Stimulated activated CD8-positive, alpha-beta memory T cell treated with anti-CD3 and anti-CD28 coated beads, Interleukin-12 subunit alpha, Interleukin-12 subunit beta, amount 100 ng/mL, for 24 hours (primary cell): ENCODE measurements at regions not wholly inside any gene's neighbourhood (a gene's known extent, or its start where the extent isn't known, plus 50 kb on each side); places are given as distances from the start of the nearest gene placed in this dataset.
"Not testable (repeated sequence)": the region's sequence is repeated elsewhere in the genome, so short reads cannot be mapped to it uniquely, and the experiment has no call there.

ENCODE experiments used
- DNase-seq: peaks from one replicate; pipeline ENCODE4 v3.0.0-alpha.2; 2020; ENCODE audit errors: extremely low read depth

DNA sequence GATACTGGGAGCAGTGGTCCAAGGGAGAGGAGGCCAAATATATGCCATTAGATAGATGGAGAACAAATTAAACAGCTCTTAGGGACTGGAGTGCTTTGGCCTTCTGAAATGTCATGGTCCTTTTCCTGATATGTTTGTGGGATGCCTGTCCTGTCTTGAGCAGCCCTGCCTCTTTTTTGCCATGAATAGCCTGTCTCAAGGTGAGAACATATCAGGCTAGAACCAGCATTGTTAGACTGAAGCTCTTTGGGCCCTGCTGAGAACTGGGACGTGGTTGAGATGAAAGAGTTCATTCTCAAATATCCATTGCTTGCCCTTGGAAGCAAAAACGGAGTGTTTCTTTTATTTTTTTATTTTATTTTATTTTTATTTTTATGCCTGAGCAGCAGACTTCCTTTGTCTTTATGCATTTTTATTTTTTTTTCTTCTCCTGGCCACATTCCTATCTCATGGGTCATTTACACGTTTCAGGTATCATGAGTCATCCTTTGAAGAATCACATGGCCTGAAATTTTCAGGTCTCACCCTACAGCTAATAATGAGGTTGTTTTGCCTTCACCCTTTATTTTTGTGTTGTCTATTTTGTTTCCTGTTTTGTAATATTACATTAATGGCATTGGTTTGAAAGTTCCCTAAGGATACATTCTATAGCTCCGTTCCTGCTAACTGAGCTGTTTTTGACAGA, 371.4 kb downstream of the PSAT1 start:
- DNase-seq, result no peak

DNA sequence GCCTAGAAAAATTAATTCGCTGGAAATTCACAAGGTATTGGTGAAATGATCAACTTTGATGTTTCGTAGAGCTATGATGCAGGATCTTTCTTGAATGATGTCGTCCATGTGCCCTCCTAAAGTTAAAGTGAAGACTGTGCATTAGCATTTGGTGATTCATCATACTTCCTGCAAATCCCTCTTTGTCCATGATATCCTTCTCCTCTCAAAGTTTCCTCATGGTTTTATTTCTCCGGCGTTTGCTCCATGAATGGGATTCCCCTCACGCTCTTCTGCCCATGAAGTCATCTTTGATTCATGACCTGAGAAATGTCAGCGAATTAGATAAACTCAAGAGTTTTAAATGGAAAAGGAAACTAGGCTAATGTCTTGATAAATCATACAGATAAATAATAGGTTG, 372.7 kb downstream of the PSAT1 start:
- no peak for DNase-seq

DNA sequence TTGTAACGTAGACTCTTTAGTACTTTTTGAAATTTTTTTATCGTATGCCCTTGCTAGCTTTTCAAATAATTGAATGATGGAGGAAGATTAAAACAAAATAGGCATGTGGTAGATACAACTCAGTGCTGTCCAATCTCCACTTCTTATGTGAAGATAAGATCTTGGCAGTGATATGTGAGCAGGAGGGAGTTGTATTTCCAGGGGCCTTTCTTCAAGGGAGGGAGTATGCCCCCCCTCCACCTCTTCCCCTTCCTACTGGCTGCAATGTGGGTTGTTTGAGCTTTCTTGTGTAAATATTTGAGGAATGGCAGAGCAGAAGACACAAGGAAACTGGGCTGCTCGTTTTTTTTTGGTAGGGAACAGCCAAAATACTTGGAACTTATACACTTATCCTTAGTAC, 374.9 kb downstream of the PSAT1 start:
- DNase-seq, result no peak

DNA sequence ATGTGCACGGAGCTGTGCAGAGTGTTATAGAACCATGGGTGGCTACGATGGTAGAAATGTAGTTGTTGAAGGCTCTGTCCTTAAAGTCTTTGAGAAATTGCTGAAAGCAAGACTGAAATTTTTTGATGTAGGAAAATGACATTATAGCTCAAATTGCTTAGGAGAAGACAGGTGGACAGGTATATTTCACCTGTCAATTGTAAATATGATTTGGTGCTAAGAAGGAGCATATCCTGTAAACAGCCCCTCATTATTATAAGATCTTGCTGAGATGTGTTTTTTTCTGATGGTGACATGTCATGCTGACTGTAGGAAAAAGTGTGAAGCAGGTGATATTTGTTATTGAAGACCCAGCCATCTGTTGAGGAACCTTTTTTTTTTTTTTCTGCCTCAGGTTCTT, 377.9 kb downstream of the PSAT1 start:
- DNase-seq, result no peak

DNA sequence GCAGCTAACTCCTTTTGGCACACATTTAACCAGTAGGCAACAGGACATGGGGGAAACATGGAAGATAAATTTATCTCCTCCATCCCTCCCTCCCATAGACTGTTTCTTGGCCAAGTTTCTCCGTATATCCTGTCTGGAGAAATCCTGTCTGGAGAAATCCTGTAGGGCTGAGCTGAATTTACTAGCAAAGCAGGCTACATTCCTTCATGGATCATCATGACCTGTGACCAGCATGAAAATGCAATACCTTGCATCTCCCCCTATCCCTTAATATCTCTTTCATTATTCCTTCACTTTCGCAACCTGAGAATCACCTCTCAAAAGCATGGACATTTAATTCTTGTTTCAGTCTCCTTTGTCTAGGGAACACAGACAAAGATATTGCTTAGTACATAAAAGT, 379.1 kb downstream of the PSAT1 start:
- DNase-seq, result no peak

DNA sequence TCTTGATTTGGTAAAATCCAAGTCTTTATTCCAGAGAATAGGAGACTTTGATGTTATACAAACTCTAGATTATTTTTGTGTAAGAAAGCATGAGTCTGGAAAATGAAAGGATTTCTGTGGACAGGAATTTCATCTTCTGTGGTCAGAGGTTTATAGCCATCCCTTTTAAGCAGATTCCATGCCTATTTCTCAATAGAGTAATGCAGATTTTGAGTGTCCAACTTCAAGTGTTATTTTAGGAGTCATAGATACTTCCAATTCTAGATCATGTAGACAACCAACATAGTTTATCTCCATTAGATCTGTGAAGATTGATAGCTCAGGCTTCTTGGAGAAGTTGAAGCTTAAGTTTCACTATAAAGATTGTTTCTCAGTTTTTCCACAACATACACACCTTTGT, 379.7 kb downstream of the PSAT1 start:
- no peak for DNase-seq

DNA sequence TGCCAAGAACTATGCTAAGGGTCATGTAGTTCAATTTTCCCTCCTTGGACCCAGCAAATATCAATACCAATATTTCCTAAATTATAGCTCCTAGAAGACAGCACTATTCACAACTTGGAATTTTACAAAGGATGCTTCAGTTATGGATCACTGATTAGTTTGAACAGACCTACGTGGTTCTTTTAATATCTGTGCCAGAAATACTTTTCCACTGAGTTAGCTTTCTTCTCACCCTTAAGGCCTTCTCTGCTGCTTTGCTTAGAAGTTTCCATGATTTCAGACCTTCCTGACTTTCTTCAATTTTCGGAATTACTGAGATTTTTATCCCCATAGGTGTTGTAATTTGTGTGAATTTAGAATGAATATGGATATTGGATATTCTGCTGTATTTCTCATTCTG, 380.4 kb downstream of the PSAT1 start:
- DNase-seq, result no peak

DNA sequence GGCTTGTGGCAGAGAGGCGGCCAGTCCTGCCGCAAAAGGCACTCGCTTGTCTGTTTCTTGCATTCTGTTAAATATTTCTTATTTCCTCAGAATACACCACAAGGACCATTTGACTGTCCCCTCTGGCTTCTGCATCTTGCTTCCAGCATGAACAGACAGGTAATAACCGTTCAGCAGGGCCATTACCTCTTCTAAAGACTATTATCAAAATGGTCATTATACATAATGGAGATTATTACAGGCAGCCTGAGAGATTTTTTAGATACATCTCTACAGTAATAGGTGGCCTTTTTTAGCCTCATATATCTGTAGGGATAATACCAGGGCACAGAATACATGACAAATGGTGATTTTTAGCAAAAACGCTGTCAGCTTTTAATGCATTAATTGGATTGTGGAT, 382.0 kb downstream of the PSAT1 start:
- no peak for DNase-seq

DNA sequence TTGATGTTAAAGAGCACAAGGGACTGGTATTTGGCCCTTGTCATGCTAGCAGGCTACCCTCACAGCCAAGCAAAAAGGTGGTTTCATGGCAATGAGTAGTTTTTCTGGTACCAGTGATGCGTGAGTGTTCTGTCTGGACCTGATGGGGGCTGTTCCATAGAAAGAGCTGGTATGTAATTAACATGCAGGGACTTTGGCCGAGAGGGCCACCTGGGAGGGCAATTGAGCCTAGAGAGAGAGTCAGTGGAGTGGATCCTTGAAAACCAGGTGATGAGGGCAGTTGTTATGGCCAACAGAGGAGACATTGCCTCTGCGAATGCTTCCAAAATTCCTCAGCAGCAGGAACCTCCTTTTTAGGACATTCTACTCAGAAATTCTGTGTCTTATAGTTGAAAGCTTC, 383.3 kb downstream of the PSAT1 start:
- DNase-seq, result no peak

DNA sequence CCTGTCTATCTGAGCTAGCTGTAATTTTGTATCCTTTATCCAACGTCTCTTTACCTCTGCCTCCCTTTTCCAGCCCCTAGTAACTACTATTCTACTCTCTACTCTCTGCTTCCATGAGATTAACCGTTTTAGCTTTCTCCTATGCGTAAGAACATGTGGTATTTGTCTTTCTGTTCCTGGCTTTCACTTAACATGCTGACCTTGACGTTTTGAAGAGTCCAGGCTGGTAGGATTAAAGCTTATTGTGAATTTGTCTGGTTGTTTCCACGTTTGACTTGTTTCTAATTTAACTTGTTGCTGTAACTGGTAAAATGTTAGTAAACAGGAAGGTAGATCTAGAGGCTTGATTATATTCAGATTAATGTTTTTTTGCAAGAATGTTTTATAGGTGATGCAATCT, 385.3 kb downstream of the PSAT1 start:
- DNase-seq, result no peak

DNA sequence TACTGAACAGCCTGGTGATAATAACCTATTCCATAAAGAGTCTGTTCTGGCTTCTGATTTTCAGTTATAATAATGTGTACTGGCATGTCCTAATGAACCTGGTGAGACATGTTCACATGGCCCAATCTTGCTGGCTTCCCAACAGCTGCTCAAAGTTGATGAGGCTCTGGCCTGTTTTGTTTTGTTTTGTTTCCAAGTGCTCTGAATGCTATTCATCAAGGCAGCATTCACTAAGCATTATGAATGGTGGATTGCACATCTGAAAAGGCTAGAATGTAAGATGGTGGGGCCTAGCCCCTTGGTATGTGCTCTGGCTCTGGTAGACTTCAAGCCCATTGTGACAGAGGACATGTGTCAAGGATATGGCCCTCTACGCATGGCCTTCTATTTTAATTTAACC, 388.5 kb downstream of the PSAT1 start:
- DNase-seq, result no peak

DNA sequence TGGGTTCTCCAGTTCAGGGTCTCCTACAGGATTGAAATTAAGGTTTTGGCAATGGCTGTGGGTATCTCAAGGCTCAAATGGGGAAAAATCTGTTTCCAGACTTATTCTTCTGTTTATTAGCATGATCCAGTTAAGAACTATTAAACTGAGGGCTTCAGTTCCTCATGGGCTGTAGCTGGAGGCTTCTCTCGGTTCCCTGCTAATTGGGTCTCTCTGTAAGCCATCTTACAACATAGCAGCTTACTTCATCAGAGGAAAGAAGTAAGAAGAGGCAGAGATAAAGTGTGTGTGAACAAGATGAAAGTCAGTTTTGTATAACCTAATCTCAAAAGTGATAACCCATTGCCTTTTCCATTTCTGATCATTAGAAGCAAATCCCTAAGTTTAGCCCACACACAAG, 391.9 kb downstream of the PSAT1 start:
- no peak for DNase-seq

DNA sequence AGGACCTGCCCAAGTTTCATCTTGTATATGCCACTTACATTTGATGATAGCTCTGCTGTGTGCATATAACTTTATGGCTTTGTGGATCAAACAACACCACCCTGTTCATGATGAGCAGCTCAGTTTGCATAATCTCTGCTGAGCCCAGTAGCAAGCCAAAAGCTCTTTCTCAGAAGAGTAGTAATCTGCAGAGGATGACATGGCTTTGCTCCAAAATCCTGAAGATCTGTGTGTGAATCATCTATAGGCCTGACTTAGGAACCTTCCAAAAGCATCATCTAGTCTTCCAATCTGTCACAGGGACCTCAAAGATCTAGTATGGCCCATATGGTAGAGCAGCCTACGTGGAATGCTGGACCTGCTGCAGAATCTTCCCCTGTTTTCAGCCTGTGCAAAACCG, 394.6 kb downstream of the PSAT1 start:
- DNase-seq, result no peak

DNA sequence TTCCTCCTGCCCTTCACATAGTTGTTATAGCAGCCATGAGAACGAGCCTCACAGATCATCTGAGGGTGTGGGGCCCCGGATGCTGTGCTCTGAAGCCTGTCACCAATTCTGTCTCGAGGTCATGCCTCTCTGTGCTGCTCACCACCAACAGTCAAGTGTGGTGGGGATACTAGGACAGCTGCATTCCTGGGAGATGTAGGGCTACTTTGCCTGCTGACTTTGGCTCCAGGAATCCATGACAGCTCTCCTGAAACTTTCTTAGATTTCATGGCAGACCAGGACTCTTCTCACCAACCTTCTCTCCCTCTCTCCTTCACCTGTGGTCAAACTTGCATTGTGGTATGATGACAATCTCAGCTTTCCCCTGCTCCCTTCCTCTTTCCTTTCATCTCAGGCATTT, 395.9 kb downstream of the PSAT1 start:
- DNase-seq, result no peak

DNA sequence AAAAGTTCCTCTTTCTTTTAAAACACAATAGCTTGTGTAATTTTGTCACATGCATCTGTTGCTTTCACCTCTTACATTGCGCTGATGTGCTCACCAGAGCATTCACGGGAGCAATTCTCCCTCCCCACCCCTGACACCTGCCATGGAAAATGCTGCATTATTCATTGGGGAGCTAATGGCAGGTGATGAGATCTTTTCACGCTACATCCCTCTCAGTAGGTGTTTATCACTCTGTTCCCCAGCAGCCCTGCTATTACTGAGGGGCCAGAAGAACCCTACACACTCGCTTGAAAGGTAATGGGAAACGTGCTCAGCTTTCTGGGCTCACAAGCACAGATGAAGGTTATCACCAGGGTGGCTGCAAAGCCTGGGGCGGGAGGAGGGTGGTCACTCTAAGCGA, 398.0 kb downstream of the PSAT1 start:
- no peak for DNase-seq

DNA sequence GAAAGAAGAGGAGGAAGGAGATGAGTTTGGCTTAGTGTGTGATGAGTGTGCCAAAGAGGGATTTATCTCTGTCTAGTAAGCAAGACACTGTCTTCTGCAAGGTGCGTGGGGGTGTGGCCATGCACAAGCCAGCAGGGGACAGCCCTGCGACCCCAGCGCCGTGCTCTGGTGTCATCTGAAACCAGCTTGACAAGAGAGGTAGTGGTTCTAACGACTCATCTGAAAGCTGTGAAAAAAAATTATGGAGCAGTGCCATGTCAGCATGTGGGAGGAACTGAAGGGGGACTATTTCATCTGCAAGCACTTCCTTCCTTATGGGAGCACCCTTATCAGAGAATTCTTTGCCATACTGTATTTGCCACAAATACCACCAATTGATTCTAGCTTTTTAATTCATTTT, 398.6 kb downstream of the PSAT1 start:
- no peak for DNase-seq

DNA sequence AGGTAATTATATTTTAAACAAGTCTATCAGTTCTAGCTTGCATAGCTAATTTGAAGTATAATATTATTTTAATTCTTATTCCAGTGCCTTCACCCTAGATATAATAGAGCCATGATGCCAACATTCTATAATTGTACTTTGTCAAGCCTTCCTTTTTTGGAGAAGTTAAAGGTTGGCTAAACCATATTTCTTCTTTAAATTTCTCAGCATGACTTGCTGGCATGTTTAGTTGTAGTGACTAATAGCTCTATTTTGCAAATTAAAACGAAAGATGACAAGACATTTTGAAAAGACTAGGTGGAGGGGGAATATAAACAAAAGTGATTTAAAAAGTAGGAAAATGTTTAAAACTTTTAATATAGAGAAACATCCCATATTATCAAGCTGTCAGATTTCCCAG, 400.7 kb downstream of the PSAT1 start:
- no peak for DNase-seq

DNA sequence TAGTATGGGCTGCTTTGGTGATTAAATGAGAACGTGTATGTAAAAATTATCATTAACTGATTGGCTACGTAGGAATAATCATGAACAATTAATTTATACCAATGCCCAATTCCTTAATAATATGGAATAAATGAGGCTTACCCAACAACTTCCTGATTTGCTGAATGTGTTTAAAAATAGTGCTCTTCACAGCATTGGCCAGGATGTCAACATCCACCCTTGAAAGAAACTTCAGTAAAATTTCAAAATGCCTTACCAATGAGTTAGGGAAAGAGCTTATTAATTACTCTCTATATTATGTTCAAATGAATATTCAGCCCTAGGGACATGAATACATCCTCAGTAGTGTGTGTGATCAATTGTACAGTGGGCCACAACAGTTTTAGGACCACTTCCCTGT, 401.4 kb downstream of the PSAT1 start:
- DNase-seq, result no peak

DNA sequence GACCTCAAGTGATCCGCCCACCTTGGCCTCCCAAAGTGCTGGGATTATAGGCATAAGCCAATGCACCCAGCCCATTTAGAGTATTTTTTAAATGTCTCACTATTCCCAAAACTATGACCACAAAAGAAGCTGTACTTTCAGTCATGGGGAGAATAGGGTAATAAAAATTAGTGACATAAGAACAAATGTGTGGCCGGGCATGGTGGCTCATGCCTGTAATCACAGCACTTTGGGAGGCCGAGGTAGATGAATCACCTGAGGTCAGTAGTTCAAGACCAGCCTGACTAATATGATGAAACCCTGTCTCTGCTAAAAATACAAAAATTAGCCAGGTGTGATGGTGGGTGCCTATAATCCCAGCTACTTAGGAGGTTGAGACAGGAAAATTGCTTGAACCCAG, 402.3 kb downstream of the PSAT1 start:
- not testable (repeated sequence) for DNase-seq

DNA sequence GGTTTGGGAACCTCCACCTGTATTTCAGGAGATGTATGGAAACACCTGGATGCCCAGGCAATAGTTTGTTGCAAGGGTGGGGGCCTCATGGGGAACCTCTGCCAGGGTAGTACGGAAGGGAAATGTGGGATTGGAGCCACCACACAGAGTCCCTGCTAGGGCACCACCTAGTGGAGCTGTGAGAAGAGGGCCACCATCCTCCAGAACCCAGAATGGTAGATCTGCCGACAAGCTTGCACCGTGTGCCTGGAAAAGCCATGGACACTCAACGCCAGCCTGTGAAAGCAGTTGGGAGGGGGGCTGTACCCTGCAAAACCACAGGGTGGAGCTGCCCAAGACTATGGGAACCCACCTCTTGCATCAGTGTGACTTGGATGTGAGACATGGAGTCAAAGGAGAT, 407.2 kb downstream of the PSAT1 start:
- not testable (repeated sequence) for DNase-seq

DNA sequence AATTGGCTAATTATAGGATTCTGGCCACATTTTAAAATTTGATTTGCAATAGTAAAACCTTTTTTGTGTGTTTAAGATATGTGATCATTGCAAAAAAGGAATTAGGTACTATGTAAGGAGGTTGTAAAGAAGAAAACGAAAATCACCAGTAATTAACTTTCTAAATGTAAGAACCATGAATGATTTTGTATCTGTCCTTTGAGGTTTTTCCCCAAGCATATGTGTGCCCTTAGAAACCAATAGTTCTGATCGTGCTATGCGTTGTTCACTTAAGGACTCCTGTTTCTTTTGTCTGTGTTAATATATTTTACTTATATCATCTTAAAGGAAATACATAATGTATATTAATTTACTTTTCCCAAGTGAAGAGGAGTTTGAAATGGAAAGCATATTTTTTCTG, 410.2 kb downstream of the PSAT1 start:
- DNase-seq, result no peak

DNA sequence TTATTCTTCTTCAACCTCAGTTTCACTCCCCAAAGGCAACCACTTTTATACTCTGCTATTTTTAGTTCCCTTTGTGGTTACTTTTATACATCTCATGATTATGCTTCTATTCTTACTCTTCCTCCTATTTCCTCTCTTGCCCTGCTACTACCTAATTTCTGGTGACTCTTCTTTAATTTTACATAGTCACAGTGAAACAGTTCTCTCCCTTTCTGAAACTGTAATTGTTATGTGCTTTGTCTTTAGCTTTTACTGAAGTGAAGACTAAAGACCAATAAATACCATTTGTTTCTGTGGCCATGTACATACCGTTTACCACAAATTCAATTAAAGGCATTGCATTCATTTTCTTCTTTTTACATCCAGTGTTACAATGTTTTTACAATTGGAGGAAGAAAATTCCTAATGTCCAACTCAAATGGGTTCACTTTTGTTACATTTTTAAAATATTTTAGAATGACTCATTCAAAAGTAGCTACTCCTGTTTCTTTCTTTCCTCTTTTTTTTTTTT, 410.6 kb downstream of the PSAT1 start:
- DNase-seq, result no peak

DNA sequence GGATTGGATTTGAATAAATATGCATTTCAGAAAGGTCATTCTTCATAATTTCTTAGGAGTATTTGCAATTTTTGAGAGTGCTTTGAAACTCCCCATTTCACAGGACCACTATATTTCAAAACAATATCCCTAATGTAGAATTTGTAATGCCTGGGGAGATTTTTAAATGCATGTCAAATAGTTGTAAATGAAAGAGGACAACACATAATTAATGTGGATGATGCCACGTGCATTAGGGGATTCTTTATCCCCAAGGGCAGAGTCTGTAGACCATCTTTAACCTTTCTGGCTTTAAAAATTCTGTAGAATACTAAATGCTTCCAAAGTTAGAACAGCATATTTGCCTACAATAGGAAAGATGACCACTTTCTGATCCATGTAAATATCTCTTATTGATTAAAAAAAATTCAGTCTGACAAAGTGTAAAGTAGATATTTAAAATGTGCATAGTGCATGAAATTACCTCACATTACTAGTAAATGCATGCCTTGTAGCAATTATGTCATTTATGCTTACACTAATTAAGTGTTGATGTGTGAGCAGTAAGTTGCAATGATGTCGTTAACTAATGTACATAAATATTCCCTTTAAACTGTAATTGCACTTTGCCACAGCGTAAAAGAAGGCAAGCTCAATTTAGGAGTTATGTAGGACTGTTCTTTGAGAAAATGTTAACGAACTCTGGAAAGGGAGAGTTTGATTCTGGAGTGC, 416.1 kb downstream of the PSAT1 start:
- DNase-seq, result no peak
